Left colon (tissue), 2 donors: ENCODE measurements at regions not wholly inside any gene's neighbourhood (a gene's known extent, or its start where the extent isn't known, plus 50 kb on each side); places are given as distances from the start of the nearest gene placed in this dataset.

ENCODE experiments used
- ATAC-seq: fragments of 200-7000 bp; cut with Tn5 transposase; one replicate; pipeline ENCODE4 v1.9.1; 2020; ENCODE audit warnings: mild to moderate bottlenecking, moderate library complexity
- DNase-seq, 2 donors: peaks; one replicate each; pipeline ENCODE4 v3.0.0-alpha.2; 2020
- intact Hi-C, 2 donors: fragments of 100-400 bp; cut with DNase I in 1 of 2; cut with micrococcal nuclease in 1 of 2; formaldehyde crosslinking; loops; one replicate each; pipeline versions ENCODE4 v1.11.2 to v1.14.0; 2022; cut with DNase I, micrococcal nuclease
- donor health status: DM: no; HTN: no; CAD: no.
- donor health status: DM: yes; HTN: yes; CAD: no.

- ATAC-seq: no peak
- intact Hi-C loops: no loop called here
- no peak for DNase-seq
These were observed 129.0 kb upstream of the SEL1L start for GRCh38 chr14:81662570-81663197.

GRCh38 chr14:81668626-81669274, 135.1 kb upstream of the SEL1L start:
- intact Hi-C loops: no loop called here
- ATAC-seq: no peak
- no peak for DNase-seq

- intact Hi-C loops: no loop called here
- ATAC-seq (no peak), DNase-seq (peak in 1 of 2 donors; percentile 9)
These were observed 135.7 kb upstream of the SEL1L start for GRCh38 chr14:81669308-81669707.

- ATAC-seq (no peak), DNase-seq (no peak)
- intact Hi-C loops: no loop called here
These were observed 140.3 kb upstream of the SEL1L start for GRCh38 chr14:81673930-81674329.

- no peak for DNase-seq
- ATAC-seq: no peak
These were observed 142.7 kb upstream of the SEL1L start for GRCh38 chr14:81676395-81676794.

GRCh38 chr14:81676879-81677278, 143.2 kb upstream of the SEL1L start:
- no peak for ATAC-seq
- intact Hi-C loops: no loop called here

More at GRCh38 chr14:81676395-81676794, 142.7 kb upstream of the SEL1L start:
- intact Hi-C loops: no loop called here

GRCh38 chr14:81677736-81678135, 144.1 kb upstream of the SEL1L start:
- no peak for ATAC-seq
- no peak for DNase-seq
- intact Hi-C loops: no loop called here

More at GRCh38 chr14:81676879-81677278, 143.2 kb upstream of the SEL1L start:
- no peak for DNase-seq

- intact Hi-C loops: no loop called here
- DNase-seq (no peak), ATAC-seq (no peak)
These were observed 145.6 kb upstream of the SEL1L start for GRCh38 chr14:81679226-81679625.

GRCh38 chr14:81681541-81681940, 147.9 kb upstream of the SEL1L start:
- intact Hi-C loops: no loop called here
- ATAC-seq: no peak
- DNase-seq: no peak

GRCh38 chr14:81682134-81682533, 148.5 kb upstream of the SEL1L start:
- intact Hi-C loops: no loop called here
- no peak for ATAC-seq

GRCh38 chr14:81682701-81683100, 149.0 kb upstream of the SEL1L start:
- intact Hi-C loops: no loop called here
- no peak for DNase-seq

More at GRCh38 chr14:81682134-81682533, 148.5 kb upstream of the SEL1L start:
- DNase-seq: no peak

GRCh38 chr14:81684696-81685095, 151.0 kb upstream of the SEL1L start:
- intact Hi-C loops: no loop called here
- DNase-seq: no peak
- no peak for ATAC-seq

More at GRCh38 chr14:81682701-81683100, 149.0 kb upstream of the SEL1L start:
- ATAC-seq: no peak

- no peak for DNase-seq
- ATAC-seq: no peak
- intact Hi-C loops: no loop called here
These were observed 152.9 kb upstream of the SEL1L start for GRCh38 chr14:81686512-81686911.

- ATAC-seq (no peak), DNase-seq (no peak)
- intact Hi-C loops: no loop called here
These were observed 158.3 kb upstream of the SEL1L start for GRCh38 chr14:81691931-81692330.

GRCh38 chr14:81694419-81694818, 160.8 kb upstream of the SEL1L start:
- intact Hi-C loops: no loop called here

GRCh38 chr14:81709681-81710080, 176.0 kb upstream of the SEL1L start:
- intact Hi-C loops: no loop called here
- DNase-seq (no peak), ATAC-seq (no peak)

More at GRCh38 chr14:81694419-81694818, 160.8 kb upstream of the SEL1L start:
- DNase-seq (no peak), ATAC-seq (no peak)

GRCh38 chr14:81710232-81710845, 176.7 kb upstream of the SEL1L start:
- no peak for DNase-seq
- no peak for ATAC-seq
- intact Hi-C loops: no loop called here

- ATAC-seq (no peak), DNase-seq (no peak)
- intact Hi-C loops: no loop called here
These were observed 182.1 kb upstream of the SEL1L start for GRCh38 chr14:81715731-81716130.

GRCh38 chr14:81716953-81717352, 183.3 kb upstream of the SEL1L start:
- intact Hi-C loops: no loop called here
- ATAC-seq (no peak), DNase-seq (no peak)

GRCh38 chr14:81723956-81724355, 190.3 kb upstream of the SEL1L start:
- ATAC-seq (no peak), DNase-seq (no peak)
- intact Hi-C loops: no loop called here
